ENCODE measurements at regions not wholly inside any gene's neighbourhood (a gene's known extent, or its start where the extent isn't known, plus 50 kb on each side); places are given as distances from the start of the nearest gene placed in this dataset.

DNA sequence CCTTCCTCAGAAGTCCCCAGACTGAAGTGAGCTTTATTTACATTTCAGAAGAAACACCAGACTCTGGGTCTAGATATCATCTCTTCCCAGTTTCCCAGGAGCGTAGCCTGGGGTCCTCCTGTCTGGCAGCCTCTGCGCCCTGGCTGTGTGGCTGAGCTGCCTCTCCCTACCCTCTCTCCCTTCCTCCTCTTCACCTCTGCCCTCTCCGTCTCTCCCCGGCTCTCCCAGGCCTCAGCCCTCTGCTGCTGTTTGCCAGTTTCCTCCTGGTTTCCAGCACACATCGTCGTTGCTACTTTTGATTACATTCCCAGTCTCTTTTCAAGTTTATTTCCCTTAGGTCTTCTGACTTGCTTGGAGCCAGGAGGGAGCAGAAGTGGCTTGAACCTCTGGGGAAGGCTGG, 91.1 kb upstream of the DISP3 start:
- no CpG with 5 or more reads among the region's 6 CpGs for WGBS, 2 donors (ENCODE audit: extremely low coverage in 2 of 2, insufficient read length in 2 of 2, insufficient replicate concordance in 1 of 2)
- H3K4me2 ChIP-seq (ENCODE audit: insufficient read depth, low read length, poor library complexity, severe bottlenecking), result no peak overlapping the region

DNA sequence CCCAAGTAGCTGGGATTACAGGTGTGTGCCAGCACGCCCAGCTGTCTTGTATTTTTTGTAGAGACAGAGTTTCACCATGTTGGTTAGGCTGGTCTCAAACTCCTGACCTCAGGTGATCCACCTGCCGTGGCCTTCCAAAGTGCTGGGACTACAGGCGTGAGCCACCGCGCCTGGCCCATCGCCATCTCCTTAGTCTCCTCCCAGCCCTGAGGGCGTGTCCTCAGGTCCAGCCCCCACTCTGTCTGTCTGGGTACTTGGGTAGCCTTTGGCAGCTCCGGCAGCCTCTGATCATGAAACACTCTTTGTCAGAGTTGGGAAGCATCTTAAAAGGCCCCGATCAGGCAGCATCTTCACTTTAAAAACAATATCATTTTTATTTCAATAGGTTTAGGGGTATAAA, 90.3 kb upstream of the DISP3 start:
- Histone ChIP-seq H3K18ac (ENCODE audit: low read length) (no peak overlapping the region), H3K27ac (replicated peaks; ENCODE audit: low read length) (no peak overlapping the region), H3K79me1 (ENCODE audit: low read depth, low read length) (no peaks in the 10 kb centered on the region), H3K36me3 (replicated peaks in 1 of 2; ENCODE audit: control insufficient read depth in 2 of 2, insufficient read depth in 2 of 2, low read length in 2 of 2) (no peaks in the 10 kb centered on the region), H3K4me1 (ENCODE audit: control insufficient read depth in 2 of 2, insufficient read depth in 1 of 2, low read depth in 1 of 2, low read length in 2 of 2) (no peaks in the 10 kb centered on the region), H2AFZ (ENCODE audit: low read length) (no peak overlapping the region), H3K4ac (ENCODE audit: low read length) (no peak overlapping the region), H3K4me3 (ENCODE audit: low read length in 2 of 2) (no peak overlapping the region), H4K8ac (ENCODE audit: low read depth, low read length) (no peak overlapping the region), H3K27me3 (ENCODE audit: control insufficient read depth in 3 of 3, insufficient read depth in 3 of 3, low read depth in 1 of 3, low read length in 3 of 3) (peaks cover 0 to 15% (median 0%) of the 10 kb centered on the region in 3 experiments), H3K9me3 (replicated peaks in 1 of 2; ENCODE audit: control insufficient read depth in 2 of 2, insufficient read depth in 1 of 2, low read depth in 1 of 2, low read length in 2 of 2) (no peaks in the 10 kb centered on the region), H3K23ac (ENCODE audit: low read depth, low read length, poor library complexity) (no peak overlapping the region), H2AK5ac (ENCODE audit: low read depth, low read length) (no peak overlapping the region), H2BK120ac (ENCODE audit: low read depth, low read length) (no peak overlapping the region), H3K9ac (ENCODE audit: low read depth, low read length, poor library complexity) (no peak overlapping the region), H3K14ac (ENCODE audit: low read length) (no peak overlapping the region), H2BK12ac (ENCODE audit: low read length) (no peak overlapping the region), H2BK5ac (ENCODE audit: low read length) (no peak overlapping the region), H2BK15ac (ENCODE audit: low read length) (no peak overlapping the region), H3K4me2 (ENCODE audit: insufficient read depth, low read length, poor library complexity, severe bottlenecking) (no peak overlapping the region), H4K91ac (ENCODE audit: low read depth, low read length, poor library complexity) (no peak overlapping the region)
- no CpG with 5 or more reads among the region's 9 CpGs for WGBS, 2 donors (ENCODE audit: extremely low coverage in 2 of 2, insufficient read length in 2 of 2, insufficient replicate concordance in 1 of 2)
- no peak for DNase-seq (ENCODE audit: low spot score)

More for the DNA sequence above, 91.1 kb upstream of the DISP3 start:
- no peak overlapping the region for H4K91ac ChIP-seq (ENCODE audit: low read depth, low read length, poor library complexity)
- no peak overlapping the region for H2BK120ac ChIP-seq (ENCODE audit: low read depth, low read length)
- H3K4ac ChIP-seq (ENCODE audit: low read length), result no peak overlapping the region
- no peak overlapping the region for H2BK12ac ChIP-seq (ENCODE audit: low read length)
- peak overlapping the region; percentile 75 for H3K14ac ChIP-seq (ENCODE audit: low read length)
- no peak overlapping the region for H2BK15ac ChIP-seq (ENCODE audit: low read length)
- no peak overlapping the region for H4K8ac ChIP-seq (ENCODE audit: low read depth, low read length)
- no peaks in the 10 kb centered on the region for H3K4me1 ChIP-seq (ENCODE audit: control insufficient read depth in 2 of 2, insufficient read depth in 1 of 2, low read depth in 1 of 2, low read length in 2 of 2)
- DNase-seq (ENCODE audit: low spot score), result no peak
- H3K36me3 ChIP-seq (replicated peaks in 1 of 2; ENCODE audit: control insufficient read depth in 2 of 2, insufficient read depth in 2 of 2, low read length in 2 of 2), result no peaks in the 10 kb centered on the region
- H3K4me3 ChIP-seq (ENCODE audit: low read length in 2 of 2), result no peak overlapping the region
- H2AK5ac ChIP-seq (ENCODE audit: low read depth, low read length), result peak overlapping the region; percentile 91
- no peak overlapping the region for H2AFZ ChIP-seq (ENCODE audit: low read length)
- no peaks in the 10 kb centered on the region for H3K9me3 ChIP-seq (replicated peaks in 1 of 2; ENCODE audit: control insufficient read depth in 2 of 2, insufficient read depth in 1 of 2, low read depth in 1 of 2, low read length in 2 of 2)
- H3K79me1 ChIP-seq (ENCODE audit: low read depth, low read length), result no peaks in the 10 kb centered on the region
- H3K9ac ChIP-seq (ENCODE audit: low read depth, low read length, poor library complexity), result no peak overlapping the region
- H3K23ac ChIP-seq (ENCODE audit: low read depth, low read length, poor library complexity), result no peak overlapping the region
- H2BK5ac ChIP-seq (ENCODE audit: low read length), result no peak overlapping the region
- H3K27me3 ChIP-seq (ENCODE audit: control insufficient read depth in 3 of 3, insufficient read depth in 3 of 3, low read depth in 1 of 3, low read length in 3 of 3), result peaks cover 0 to 15% (median 0%) of the 10 kb centered on the region in 3 experiments
- peak overlapping the region; percentile 40 for H3K18ac ChIP-seq (ENCODE audit: low read length)
- H3K27ac ChIP-seq (replicated peaks; ENCODE audit: low read length), result no peak overlapping the region

DNA sequence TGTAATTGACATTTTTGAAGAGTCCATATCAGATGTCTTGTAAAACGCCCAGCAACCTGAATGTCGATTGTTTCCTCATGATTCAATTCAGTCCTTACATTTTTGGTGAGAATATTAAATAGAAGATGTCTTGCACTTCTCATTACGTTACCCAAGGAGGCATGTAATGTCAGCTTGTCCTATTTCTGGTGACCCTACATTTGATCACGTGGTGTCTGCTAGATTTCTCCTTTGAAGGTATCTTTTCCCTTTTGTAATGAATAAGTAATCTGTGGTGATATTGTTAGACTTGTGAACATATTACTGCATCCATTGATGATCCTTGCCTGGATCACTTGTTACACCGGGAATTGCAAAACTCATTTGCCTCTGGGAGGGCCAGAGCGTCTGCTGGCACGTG, 87.6 kb upstream of the DISP3 start:
- Histone ChIP-seq H3K4me2 (ENCODE audit: insufficient read depth, low read length, poor library complexity, severe bottlenecking) (no peak overlapping the region), H3K4ac (ENCODE audit: low read length) (no peak overlapping the region), H2BK15ac (ENCODE audit: low read length) (no peak overlapping the region), H4K91ac (ENCODE audit: low read depth, low read length, poor library complexity) (no peak overlapping the region), H3K4me1 (ENCODE audit: control insufficient read depth in 2 of 2, insufficient read depth in 1 of 2, low read depth in 1 of 2, low read length in 2 of 2) (no peaks in the 10 kb centered on the region), H2BK12ac (ENCODE audit: low read length) (no peak overlapping the region), H2BK120ac (ENCODE audit: low read depth, low read length) (no peak overlapping the region), H2BK5ac (ENCODE audit: low read length) (no peak overlapping the region), H3K27me3 (ENCODE audit: control insufficient read depth in 3 of 3, insufficient read depth in 3 of 3, low read depth in 1 of 3, low read length in 3 of 3) (peaks cover 0 to 20% (median 0%) of the 10 kb centered on the region in 3 experiments), H3K27ac (replicated peaks; ENCODE audit: low read length) (no peak overlapping the region), H3K9ac (ENCODE audit: low read depth, low read length, poor library complexity) (no peak overlapping the region), H3K23ac (ENCODE audit: low read depth, low read length, poor library complexity) (no peak overlapping the region), H3K18ac (ENCODE audit: low read length) (no peak overlapping the region), H2AFZ (ENCODE audit: low read length) (no peak overlapping the region), H3K14ac (ENCODE audit: low read length) (no peak overlapping the region), H3K79me1 (ENCODE audit: low read depth, low read length) (no peaks in the 10 kb centered on the region), H3K36me3 (replicated peaks in 1 of 2; ENCODE audit: control insufficient read depth in 2 of 2, insufficient read depth in 2 of 2, low read length in 2 of 2) (no peaks in the 10 kb centered on the region), H4K8ac (ENCODE audit: low read depth, low read length) (no peak overlapping the region), H3K4me3 (ENCODE audit: low read length in 2 of 2) (no peak overlapping the region), H3K9me3 (replicated peaks in 1 of 2; ENCODE audit: control insufficient read depth in 2 of 2, insufficient read depth in 1 of 2, low read depth in 1 of 2, low read length in 2 of 2) (no peaks in the 10 kb centered on the region), H2AK5ac (ENCODE audit: low read depth, low read length) (no peak overlapping the region)
- no peak for DNase-seq (ENCODE audit: low spot score)
- WGBS, 2 donors (ENCODE audit: extremely low coverage in 2 of 2, insufficient read length in 2 of 2, insufficient replicate concordance in 1 of 2), result no CpG with 5 or more reads among the region's 7 CpGs

DNA sequence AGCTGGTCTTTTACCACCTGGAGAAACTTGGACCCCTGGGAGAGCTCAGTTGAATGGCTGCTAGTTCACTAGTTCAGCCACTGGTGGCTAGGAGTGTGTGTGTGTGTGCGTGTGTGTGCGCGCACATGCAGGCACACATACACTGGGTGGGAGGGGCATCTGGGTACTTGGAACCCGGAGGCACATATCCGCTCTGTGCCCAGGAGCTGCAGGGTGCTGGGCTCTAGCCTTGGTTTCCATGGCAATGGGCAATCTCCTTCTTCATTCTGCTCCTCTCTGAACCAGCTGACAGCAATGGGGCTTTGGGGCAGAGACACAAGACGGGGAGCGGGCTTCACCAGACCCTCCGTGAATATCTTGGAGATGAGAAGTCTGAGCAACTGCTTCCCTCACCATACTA, 87.1 kb upstream of the DISP3 start:
- no peak overlapping the region for H2BK5ac ChIP-seq (ENCODE audit: low read length)
- no peak overlapping the region for H2BK120ac ChIP-seq (ENCODE audit: low read depth, low read length)
- H3K4ac ChIP-seq (ENCODE audit: low read length), result no peak overlapping the region
- H3K4me1 ChIP-seq (ENCODE audit: control insufficient read depth in 2 of 2, insufficient read depth in 1 of 2, low read depth in 1 of 2, low read length in 2 of 2), result no peaks in the 10 kb centered on the region
- H3K9ac ChIP-seq (ENCODE audit: low read depth, low read length, poor library complexity), result no peak overlapping the region
- H3K4me3 ChIP-seq (ENCODE audit: low read length in 2 of 2), result no peak overlapping the region
- peaks cover 0 to 22% (median 0%) of the 10 kb centered on the region in 3 experiments for H3K27me3 ChIP-seq (ENCODE audit: control insufficient read depth in 3 of 3, insufficient read depth in 3 of 3, low read depth in 1 of 3, low read length in 3 of 3)
- H3K27ac ChIP-seq (replicated peaks; ENCODE audit: low read length), result no peak overlapping the region
- H3K36me3 ChIP-seq (replicated peaks in 1 of 2; ENCODE audit: control insufficient read depth in 2 of 2, insufficient read depth in 2 of 2, low read length in 2 of 2), result no peaks in the 10 kb centered on the region
- H3K23ac ChIP-seq (ENCODE audit: low read depth, low read length, poor library complexity), result no peak overlapping the region
- WGBS, 2 donors (ENCODE audit: extremely low coverage in 2 of 2, insufficient read length in 2 of 2, insufficient replicate concordance in 1 of 2), result no CpG with 5 or more reads among the region's 8 CpGs
- H3K14ac ChIP-seq (ENCODE audit: low read length), result no peak overlapping the region
- H3K9me3 ChIP-seq (replicated peaks in 1 of 2; ENCODE audit: control insufficient read depth in 2 of 2, insufficient read depth in 1 of 2, low read depth in 1 of 2, low read length in 2 of 2), result no peaks in the 10 kb centered on the region
- no peak overlapping the region for H2BK15ac ChIP-seq (ENCODE audit: low read length)
- no peak overlapping the region for H2AFZ ChIP-seq (ENCODE audit: low read length)
- peak overlapping the region; percentile 23 for H3K18ac ChIP-seq (ENCODE audit: low read length)
- H3K4me2 ChIP-seq (ENCODE audit: insufficient read depth, low read length, poor library complexity, severe bottlenecking), result no peak overlapping the region
- H2AK5ac ChIP-seq (ENCODE audit: low read depth, low read length), result no peak overlapping the region
- no peak overlapping the region for H2BK12ac ChIP-seq (ENCODE audit: low read length)
- no peaks in the 10 kb centered on the region for H3K79me1 ChIP-seq (ENCODE audit: low read depth, low read length)
- H4K8ac ChIP-seq (ENCODE audit: low read depth, low read length), result no peak overlapping the region
- no peak for DNase-seq (ENCODE audit: low spot score)
- no peak overlapping the region for H4K91ac ChIP-seq (ENCODE audit: low read depth, low read length, poor library complexity)

Data from neuronal stem cell (in vitro differentiated cells).